ENCODE measurements at regions not wholly inside any gene's neighbourhood (a gene's known extent, or its start where the extent isn't known, plus 50 kb on each side); places are given as distances from the start of the nearest gene placed in this dataset.

DNA sequence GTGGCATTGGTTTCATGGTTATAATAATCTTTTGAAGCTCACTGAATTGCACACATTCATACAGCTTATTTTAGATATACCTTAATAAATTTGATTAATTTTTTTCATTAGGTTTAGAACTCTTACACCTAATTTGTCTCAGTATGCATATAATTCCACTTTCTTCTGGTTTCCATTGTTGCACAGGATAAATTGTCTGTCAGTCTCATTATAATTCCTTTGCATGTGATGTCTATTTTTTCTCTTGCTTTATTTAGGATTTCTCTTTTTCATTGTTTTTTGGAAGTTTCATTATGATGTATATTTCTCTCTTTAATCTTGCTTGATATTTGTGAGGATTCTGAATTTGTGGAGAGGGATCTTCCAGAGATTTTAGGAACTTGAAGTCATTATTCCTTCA is 84.7 kb downstream of the ARL5B start:
- Histone ChIP-seq H3K9ac (ENCODE audit: low read length in 3 of 3) (no peak overlapping the region), H3K9me3 (ENCODE audit: control insufficient read depth in 2 of 3, insufficient read depth in 1 of 3, low read length in 3 of 3) (peaks cover 0 to 3% (median 0%) of the 10 kb centered on the region in 3 donors), H3K27ac (ENCODE audit: low read depth in 2 of 2, low read length in 2 of 2) (no peak overlapping the region), H3K27me3 (ENCODE audit: control insufficient read depth, insufficient read depth, low read length) (no peaks in the 10 kb centered on the region), H3K4me3 (ENCODE audit: low read length in 3 of 3) (no peak overlapping the region), H3K4me1 (ENCODE audit: control insufficient read depth in 2 of 3, insufficient read depth in 2 of 3, low read depth in 1 of 3, low read length in 3 of 3) (no peaks in the 10 kb centered on the region), H3K36me3 (ENCODE audit: control insufficient read depth in 2 of 3, insufficient read depth in 3 of 3, low read length in 3 of 3) (no peaks in the 10 kb centered on the region)
- intact Hi-C loops (cut with DNase I) = no loop called here
- FAIRE-seq = no peak
- DNase-seq = peak in 1 of 5 donors; percentile 4
- TF ChIP-seq, protein P1, sequence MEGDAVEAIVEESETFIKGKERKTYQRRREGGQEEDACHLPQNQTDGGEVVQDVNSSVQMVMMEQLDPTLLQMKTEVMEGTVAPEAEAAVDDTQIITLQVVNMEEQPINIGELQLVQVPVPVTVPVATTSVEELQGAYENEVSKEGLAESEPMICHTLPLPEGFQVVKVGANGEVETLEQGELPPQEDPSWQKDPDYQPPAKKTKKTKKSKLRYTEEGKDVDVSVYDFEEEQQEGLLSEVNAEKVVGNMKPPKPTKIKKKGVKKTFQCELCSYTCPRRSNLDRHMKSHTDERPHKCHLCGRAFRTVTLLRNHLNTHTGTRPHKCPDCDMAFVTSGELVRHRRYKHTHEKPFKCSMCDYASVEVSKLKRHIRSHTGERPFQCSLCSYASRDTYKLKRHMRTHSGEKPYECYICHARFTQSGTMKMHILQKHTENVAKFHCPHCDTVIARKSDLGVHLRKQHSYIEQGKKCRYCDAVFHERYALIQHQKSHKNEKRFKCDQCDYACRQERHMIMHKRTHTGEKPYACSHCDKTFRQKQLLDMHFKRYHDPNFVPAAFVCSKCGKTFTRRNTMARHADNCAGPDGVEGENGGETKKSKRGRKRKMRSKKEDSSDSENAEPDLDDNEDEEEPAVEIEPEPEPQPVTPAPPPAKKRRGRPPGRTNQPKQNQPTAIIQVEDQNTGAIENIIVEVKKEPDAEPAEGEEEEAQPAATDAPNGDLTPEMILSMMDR (IDR thresholded peaks at IDR 0.05; ENCODE audit: borderline replicate concordance, extremely low read depth, insufficient read depth) = no peak

DNA sequence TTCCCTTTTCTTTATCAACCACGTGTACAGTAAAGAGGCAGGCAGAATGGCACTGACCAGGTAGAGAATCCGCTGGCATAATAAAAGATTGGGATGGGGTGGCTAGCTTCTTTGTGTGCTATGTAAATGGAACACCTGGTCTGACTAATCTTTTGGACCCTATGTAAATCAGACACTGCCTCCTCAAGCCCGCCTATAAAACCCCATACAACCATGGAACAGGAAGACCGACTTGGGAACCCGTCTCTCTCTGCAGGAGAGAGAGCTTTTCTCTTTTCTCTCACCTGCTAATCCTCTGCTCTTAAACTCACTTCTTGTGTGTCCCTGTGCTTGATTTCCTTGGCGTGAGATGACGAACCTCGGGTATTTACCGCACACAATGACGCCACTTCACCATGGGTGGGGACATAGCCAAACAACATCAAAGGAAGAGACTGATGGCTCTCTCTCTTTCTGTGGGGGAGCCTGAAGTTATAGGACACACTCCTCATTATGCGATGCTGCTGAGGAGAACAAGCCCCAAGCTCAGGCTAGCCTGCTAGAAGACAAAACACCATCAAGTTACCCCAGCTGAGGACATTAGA is 94.2 kb downstream of the ARL5B start:
- intact Hi-C loops (cut with DNase I) = no loop called here
- Histone ChIP-seq H3K9me3 (ENCODE audit: control insufficient read depth in 2 of 3, insufficient read depth in 1 of 3, low read length in 3 of 3) (no peaks in the 10 kb centered on the region), H3K9ac (ENCODE audit: low read length in 3 of 3) (no peak overlapping the region), H3K4me1 (ENCODE audit: control insufficient read depth in 2 of 3, insufficient read depth in 2 of 3, low read depth in 1 of 3, low read length in 3 of 3) (no peaks in the 10 kb centered on the region), H3K27me3 (ENCODE audit: control insufficient read depth, insufficient read depth, low read length) (no peaks in the 10 kb centered on the region), H3K27ac (ENCODE audit: low read depth in 2 of 2, low read length in 2 of 2) (no peak overlapping the region), H3K36me3 (ENCODE audit: control insufficient read depth in 2 of 3, insufficient read depth in 3 of 3, low read length in 3 of 3) (no peaks in the 10 kb centered on the region), H3K4me3 (ENCODE audit: low read length in 3 of 3) (no peak overlapping the region)
- FAIRE-seq (no peak), DNase-seq (no peak)
- TF ChIP-seq, protein P1 (IDR thresholded peaks at IDR 0.05; ENCODE audit: borderline replicate concordance, extremely low read depth, insufficient read depth) = no peak

DNA sequence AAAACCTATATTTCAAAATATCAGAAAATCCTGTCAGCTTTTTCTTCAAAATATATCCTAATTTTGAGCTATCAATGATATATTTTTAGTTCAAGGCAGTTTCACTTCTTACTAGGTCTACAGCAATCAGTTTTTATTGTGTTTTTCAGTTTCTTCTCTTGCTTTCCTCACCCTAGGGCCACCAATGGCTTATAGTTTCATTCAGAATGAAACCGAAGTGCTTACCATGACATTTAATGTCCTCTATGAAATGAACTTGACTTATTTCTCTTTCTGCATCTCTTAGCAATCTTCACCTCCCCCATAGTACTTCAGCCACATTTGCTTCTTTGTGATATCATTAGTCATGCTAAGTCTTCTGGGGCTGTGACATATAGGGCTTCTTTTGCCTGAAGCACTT is 100.3 kb downstream of the ARL5B start:
- no peak overlapping the region for H3K27ac ChIP-seq (ENCODE audit: low read depth in 2 of 2, low read length in 2 of 2)
- H3K4me1 ChIP-seq (ENCODE audit: control insufficient read depth in 2 of 3, insufficient read depth in 2 of 3, low read depth in 1 of 3, low read length in 3 of 3) = no peaks in the 10 kb centered on the region
- FAIRE-seq (no peak), DNase-seq (no peak)
- intact Hi-C loops (cut with DNase I) = no loop called here
- H3K9me3 ChIP-seq (ENCODE audit: control insufficient read depth in 2 of 3, insufficient read depth in 1 of 3, low read length in 3 of 3) = no peaks in the 10 kb centered on the region
- no peak overlapping the region for H3K9ac ChIP-seq (ENCODE audit: low read length in 3 of 3)
- H3K36me3 ChIP-seq (ENCODE audit: control insufficient read depth in 2 of 3, insufficient read depth in 3 of 3, low read length in 3 of 3) = no peaks in the 10 kb centered on the region
- no peak overlapping the region for H3K4me3 ChIP-seq (ENCODE audit: low read length in 3 of 3)
- no peaks in the 10 kb centered on the region for H3K27me3 ChIP-seq (ENCODE audit: control insufficient read depth, insufficient read depth, low read length)
- TF ChIP-seq, protein P1 (IDR thresholded peaks at IDR 0.05; ENCODE audit: borderline replicate concordance, extremely low read depth, insufficient read depth) = no peak

DNA sequence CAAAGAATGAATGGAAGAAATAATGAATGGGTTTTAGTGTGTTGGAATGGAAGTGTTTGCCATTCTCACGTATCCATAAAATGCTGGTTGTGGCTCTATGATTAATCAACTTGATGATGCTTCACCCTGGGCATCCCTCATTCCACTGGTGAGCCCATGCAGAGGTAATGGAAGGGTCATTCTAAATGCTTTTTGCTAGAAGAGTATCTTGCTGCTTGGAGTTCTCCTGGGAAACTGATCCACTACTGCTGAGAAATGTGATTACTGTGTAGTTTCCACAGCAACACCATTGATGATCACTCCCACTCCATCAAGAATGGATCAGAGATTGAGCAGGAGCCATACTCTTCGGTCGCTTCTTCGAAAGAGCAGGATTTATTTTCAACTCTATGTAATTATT is 101.6 kb downstream of the ARL5B start:
- Histone ChIP-seq H3K4me3 (ENCODE audit: low read length in 3 of 3) (no peak overlapping the region), H3K9ac (ENCODE audit: low read length in 3 of 3) (no peak overlapping the region), H3K36me3 (ENCODE audit: control insufficient read depth in 2 of 3, insufficient read depth in 3 of 3, low read length in 3 of 3) (no peaks in the 10 kb centered on the region), H3K27me3 (ENCODE audit: control insufficient read depth, insufficient read depth, low read length) (no peaks in the 10 kb centered on the region), H3K4me1 (ENCODE audit: control insufficient read depth in 2 of 3, insufficient read depth in 2 of 3, low read depth in 1 of 3, low read length in 3 of 3) (no peaks in the 10 kb centered on the region), H3K9me3 (ENCODE audit: control insufficient read depth in 2 of 3, insufficient read depth in 1 of 3, low read length in 3 of 3) (no peaks in the 10 kb centered on the region), H3K27ac (ENCODE audit: low read depth in 2 of 2, low read length in 2 of 2) (no peak overlapping the region)
- FAIRE-seq (no peak), DNase-seq (no peak)
- intact Hi-C loops (cut with DNase I) = no loop called here
- TF ChIP-seq, protein P1 (IDR thresholded peaks at IDR 0.05; ENCODE audit: borderline replicate concordance, extremely low read depth, insufficient read depth) = no peak

Data from kidney (tissue), 13 donors.